ENCODE measurements at regions not wholly inside any gene's neighbourhood (a gene's known extent, or its start where the extent isn't known, plus 50 kb on each side); places are given as distances from the start of the nearest gene placed in this dataset.
"Not testable (repeated sequence)": the region's sequence is repeated elsewhere in the genome, so short reads cannot be mapped to it uniquely, and the experiment has no call there.

GRCh38 chr6:76843054-76843822 lies 620.1 kb downstream of the HTR1B start:
- DNase-seq (ENCODE audit: low read depth): no peak

- no peak for DNase-seq (ENCODE audit: low read depth)
Observed at GRCh38 chr6:76840865-76841264, 622.4 kb downstream of the HTR1B start.

GRCh38 chr6:76840041-76840745 lies 623.1 kb downstream of the HTR1B start:
- DNase-seq (ENCODE audit: low read depth): no peak

GRCh38 chr6:76839505-76839904 lies 623.8 kb downstream of the HTR1B start:
- DNase-seq (ENCODE audit: low read depth): no peak

- DNase-seq (ENCODE audit: low read depth): no peak
Observed at GRCh38 chr6:76837564-76837963, 625.7 kb downstream of the HTR1B start.

GRCh38 chr6:76835695-76836094 lies 627.6 kb downstream of the HTR1B start:
- no peak for DNase-seq (ENCODE audit: low read depth)

GRCh38 chr6:76835293-76835692 lies 628.0 kb downstream of the HTR1B start:
- DNase-seq (ENCODE audit: low read depth): no peak

- DNase-seq (ENCODE audit: low read depth): no peak
Observed at GRCh38 chr6:76834399-76834798, 628.9 kb downstream of the HTR1B start.

- no peak for DNase-seq (ENCODE audit: low read depth)
Observed at GRCh38 chr6:76831299-76831698, 632.0 kb downstream of the HTR1B start.

- DNase-seq (ENCODE audit: low read depth): not testable (repeated sequence)
Observed at GRCh38 chr6:76823578-76823977, 639.7 kb downstream of the HTR1B start.

GRCh38 chr6:76818451-76818850 lies 644.8 kb downstream of the HTR1B start:
- DNase-seq (ENCODE audit: low read depth): no peak

GRCh38 chr6:76817429-76817828 lies 645.9 kb downstream of the HTR1B start:
- DNase-seq (ENCODE audit: low read depth): no peak

GRCh38 chr6:76814496-76815458 lies 648.5 kb downstream of the HTR1B start:
- no peak for DNase-seq (ENCODE audit: low read depth)

- DNase-seq (ENCODE audit: low read depth): no peak
Observed at GRCh38 chr6:76810286-76810685, 653.0 kb downstream of the HTR1B start.

GRCh38 chr6:76803038-76803580 lies 660.2 kb downstream of the HTR1B start:
- no peak for DNase-seq (ENCODE audit: low read depth)

GRCh38 chr6:76792394-76792793 lies 670.9 kb downstream of the HTR1B start:
- DNase-seq (ENCODE audit: low read depth): peak; percentile 10

- DNase-seq (ENCODE audit: low read depth): no peak
Observed at GRCh38 chr6:76790881-76791280, 672.4 kb downstream of the HTR1B start.

GRCh38 chr6:76790045-76790796 lies 673.1 kb downstream of the HTR1B start:
- no peak for DNase-seq (ENCODE audit: low read depth)

GRCh38 chr6:76789580-76789979 lies 673.7 kb downstream of the HTR1B start:
- DNase-seq (ENCODE audit: low read depth): no peak

GRCh38 chr6:76788155-76788554 lies 675.1 kb downstream of the HTR1B start:
- no peak for DNase-seq (ENCODE audit: low read depth)

- no peak for DNase-seq (ENCODE audit: low read depth)
Observed at GRCh38 chr6:76779068-76779467, 684.2 kb downstream of the HTR1B start.
